B cell (primary cell): ENCODE measurements at regions not wholly inside any gene's neighbourhood (a gene's known extent, or its start where the extent isn't known, plus 50 kb on each side); places are given as distances from the start of the nearest gene placed in this dataset.

Experiments
- ATAC-seq: fragments of 200-7000 bp; cut with Tn5 transposase; one replicate; pipeline ENCODE4 v1.10.0; 2021; ENCODE audit warnings: low read depth, mild to moderate bottlenecking, moderate number of reproducible peaks, moderate library complexity
- CTCF ChIA-PET: fragments of 350-600 bp; sonication (Branson Sonifier 250); formaldehyde crosslinking; loops from one replicate; lab custom pipeline; 2021; ENCODE audit warnings: antibody characterized with exemption, inconsistent platforms; lab: Charles Lee
- POLR2A ChIA-PET: fragments of 350-600 bp; sonication (Branson Sonifier 250); formaldehyde crosslinking; loops from one replicate; lab custom pipeline; 2021; ENCODE audit warnings: antibody characterized with exemption; lab: Charles Lee
- DNase-seq: peaks from one replicate; pipeline ENCODE4 v3.0.0; 2013
- H2AFZ ChIP-seq: 2 replicates; pipeline ENCODE4 v1.6.1; 2012; ENCODE audit warnings: mild to moderate bottlenecking, low read depth, low read length; ENCODE audit not compliant: insufficient read depth, poor library complexity, severe bottlenecking
- H3K27ac ChIP-seq, 2 donors: 1 replicate in 1 of 2; 2 replicates in 1 of 2; pipeline ENCODE4 v1.5.1; 2012 to 2013; ENCODE audit warnings: low read length in 2 of 2, mild to moderate bottlenecking in 2 of 2, moderate library complexity in 1 of 2
- H3K27me3 ChIP-seq, 4 experiments: fragments of 200-600 bp in 1 of 4; sonication (generic) in 1 of 4; replicated peaks in 1 of 4; 1 replicate in 2 of 4; 2 replicates in 2 of 4; pipeline versions ENCODE4 v1.6.1 to v1.7.0; 2013 to 2016; ENCODE audit warnings: low read length in 3 of 4, mild to moderate bottlenecking in 2 of 4, mixed read lengths in 1 of 4, moderate library complexity in 1 of 4; ENCODE audit not compliant: insufficient read depth in 4 of 4, control insufficient read depth in 3 of 4; ENCODE audit errors: control extremely low read depth in 1 of 4
- H3K36me3 ChIP-seq, 2 experiments: replicated peaks in 1 of 2; 1 replicate in 1 of 2; 2 replicates in 1 of 2; pipeline versions ENCODE4 v1.6.1 to v1.7.1; 2013; ENCODE audit warnings: low read length in 1 of 2; ENCODE audit not compliant: insufficient read depth in 2 of 2, control insufficient read depth in 1 of 2; ENCODE audit errors: control extremely low read depth in 1 of 2, extremely low read depth in 1 of 2
- H3K4me1 ChIP-seq, 2 donors: fragments of 200-600 bp in 1 of 2; sonication (generic) in 1 of 2; 1 replicate in 1 of 2; 2 replicates in 1 of 2; pipeline versions ENCODE4 v1.5.1 to v1.6.1; 2013 to 2017; ENCODE audit warnings: low read length in 2 of 2; ENCODE audit not compliant: control insufficient read depth in 2 of 2, insufficient read depth in 2 of 2
- H3K4me2 ChIP-seq: replicated peaks from 2 replicates; pipeline ENCODE3; 2012; ENCODE audit warnings: mild to moderate bottlenecking, low read depth, low read length; ENCODE audit not compliant: poor library complexity, severe bottlenecking
- H3K4me3 ChIP-seq, 5 experiments: fragments of 200-600 bp in 1 of 5; sonication (generic) in 1 of 5; 1 replicate in 3 of 5; 2 replicates in 2 of 5; pipeline versions ENCODE4 v1.5.1 to v1.7.0; 2011 to 2016; ENCODE audit warnings: low read length in 4 of 5, mild to moderate bottlenecking in 4 of 5, low read depth in 2 of 5, control low read depth in 1 of 5, moderate library complexity in 1 of 5; ENCODE audit not compliant: insufficient read depth in 1 of 5; ENCODE audit errors: control extremely low read depth in 1 of 5, extremely low read depth in 1 of 5
- H3K79me2 ChIP-seq: fragments of 200-600 bp; sonication (generic); one replicate; pipeline ENCODE4 v1.6.0; 2016; ENCODE audit warnings: low read length; ENCODE audit not compliant: control insufficient read depth, insufficient read depth
- H3K9ac ChIP-seq: fragments of 200-600 bp; sonication (generic); 2 replicates; pipeline ENCODE4 v1.6.1; 2017; ENCODE audit warnings: mild to moderate bottlenecking, low read length, moderate library complexity
- H3K9me3 ChIP-seq, 3 donors: one replicate each; pipeline versions ENCODE4 v1.6.1 to v1.7.1; 2013; ENCODE audit warnings: low read length in 2 of 3; ENCODE audit not compliant: control insufficient read depth in 2 of 3, insufficient read depth in 1 of 3; ENCODE audit errors: control extremely low read depth in 1 of 3
- H4K20me1 ChIP-seq: 2 replicates; pipeline ENCODE4 v1.6.0; 2012; ENCODE audit warnings: mild to moderate bottlenecking, low read length; ENCODE audit not compliant: insufficient read depth, control insufficient read depth, poor library complexity, severe bottlenecking
- H3K27ac Mint-ChIP-seq: one replicate; pipeline ENCODE4 v1.8.0; 2021; ENCODE audit warnings: mixed read lengths
- H3K27me3 Mint-ChIP-seq: one replicate; pipeline ENCODE4 v1.8.0; 2021; ENCODE audit warnings: mixed read lengths
- H3K4me1 Mint-ChIP-seq: one replicate; pipeline ENCODE4 v1.8.0; 2021; ENCODE audit warnings: mixed read lengths
- H3K4me3 Mint-ChIP-seq: one replicate; pipeline ENCODE4 v1.8.0; 2021; ENCODE audit warnings: mixed read lengths
- H3K9me3 Mint-ChIP-seq: one replicate; pipeline ENCODE4 v1.8.0; 2022; ENCODE audit warnings: mixed read lengths; ENCODE audit not compliant: insufficient read depth
- EZH2 ChIP-seq: IDR thresholded peaks from 2 replicates; pipeline ENCODE4 v1.6.1; 2012; ENCODE audit warnings: borderline replicate concordance, low read depth, mild to moderate bottlenecking, moderate library complexity, low read length; ENCODE audit not compliant: insufficient read depth, poor library complexity, severe bottlenecking
- WGBS: methylation state at CpG from one replicate; pipeline ENCODE4 v1.1.5; 2013; ENCODE audit warnings: missing lambda C conversion rate; ENCODE audit not compliant: insufficient coverage; 5-methylcytosine and 5-hydroxymethylcytosine counted together
- intact Hi-C: fragments of 100-400 bp; cut with micrococcal nuclease; formaldehyde crosslinking; loops from one replicate; pipeline ENCODE4 v1.10.0; 2022
- TF ChIP-seq, protein P1 (sequence below): fragments of 200-600 bp; IDR thresholded peaks from one replicate; pipeline ENCODE4 v1.8.0; 2022; ENCODE audit warnings: antibody characterized with exemption, mild to moderate bottlenecking

GRCh38 chr2:224252631-224253030 is 149.3 kb downstream of the FAM124B start:
- ATAC-seq (no peak), DNase-seq (no peak)
- H3K9me3 ChIP-seq, result peaks cover 0 to 1% (median 0%) of the 10 kb centered on the region in 3 donors
- H3K27ac ChIP-seq, result no peak overlapping the region
- Mint-ChIP-seq H3K9me3 (no peaks in the 10 kb centered on the region), H3K4me1 (no peaks in the 10 kb centered on the region), H3K27me3 (peaks cover 24% of the 10 kb centered on the region), H3K27ac (no peak overlapping the region), H3K4me3 (no peak overlapping the region)
- H3K4me3 ChIP-seq, result no peak overlapping the region
- ChIA-PET CTCF (no interaction called here), POLR2A (no interaction called here)
- H3K36me3 ChIP-seq, result no peaks in the 10 kb centered on the region
- intact Hi-C loops, result no loop called here
- H2AFZ ChIP-seq, result no peak overlapping the region
- TF ChIP-seq EZH2, result no peak
- TF ChIP-seq, protein P1, sequence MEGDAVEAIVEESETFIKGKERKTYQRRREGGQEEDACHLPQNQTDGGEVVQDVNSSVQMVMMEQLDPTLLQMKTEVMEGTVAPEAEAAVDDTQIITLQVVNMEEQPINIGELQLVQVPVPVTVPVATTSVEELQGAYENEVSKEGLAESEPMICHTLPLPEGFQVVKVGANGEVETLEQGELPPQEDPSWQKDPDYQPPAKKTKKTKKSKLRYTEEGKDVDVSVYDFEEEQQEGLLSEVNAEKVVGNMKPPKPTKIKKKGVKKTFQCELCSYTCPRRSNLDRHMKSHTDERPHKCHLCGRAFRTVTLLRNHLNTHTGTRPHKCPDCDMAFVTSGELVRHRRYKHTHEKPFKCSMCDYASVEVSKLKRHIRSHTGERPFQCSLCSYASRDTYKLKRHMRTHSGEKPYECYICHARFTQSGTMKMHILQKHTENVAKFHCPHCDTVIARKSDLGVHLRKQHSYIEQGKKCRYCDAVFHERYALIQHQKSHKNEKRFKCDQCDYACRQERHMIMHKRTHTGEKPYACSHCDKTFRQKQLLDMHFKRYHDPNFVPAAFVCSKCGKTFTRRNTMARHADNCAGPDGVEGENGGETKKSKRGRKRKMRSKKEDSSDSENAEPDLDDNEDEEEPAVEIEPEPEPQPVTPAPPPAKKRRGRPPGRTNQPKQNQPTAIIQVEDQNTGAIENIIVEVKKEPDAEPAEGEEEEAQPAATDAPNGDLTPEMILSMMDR, result no peak
- H3K9ac ChIP-seq, result no peak overlapping the region
- peaks cover 0 to 2% (median 1%) of the 10 kb centered on the region in 4 experiments for H3K27me3 ChIP-seq
- H3K4me1 ChIP-seq, result no peaks in the 10 kb centered on the region
- no peak overlapping the region for H3K4me2 ChIP-seq
- H4K20me1 ChIP-seq, result no peaks in the 10 kb centered on the region
- no peaks in the 10 kb centered on the region for H3K79me2 ChIP-seq

DNA sequence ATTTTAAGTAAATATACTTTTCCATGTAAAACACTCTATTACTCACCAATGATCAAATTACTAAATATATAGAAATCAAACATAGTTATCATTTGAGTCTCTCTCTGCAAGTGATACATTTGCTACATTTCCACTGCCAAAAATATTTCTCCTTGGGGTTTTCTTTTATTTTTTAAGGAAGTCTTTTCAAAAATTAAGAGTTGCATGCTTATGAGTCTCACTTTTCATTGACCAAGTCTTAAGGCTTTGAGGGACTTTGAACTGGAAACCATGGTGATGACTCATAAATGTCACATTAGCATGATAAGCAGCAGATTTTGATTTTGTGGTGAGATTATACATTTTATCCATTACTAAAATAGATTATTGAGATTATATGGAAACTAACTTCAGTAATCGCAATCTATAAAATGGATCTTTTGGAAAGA is 152.9 kb downstream of the FAM124B start:
- no CpG with 5 or more reads among the region's 1 CpG for WGBS
- Histone ChIP-seq H3K4me3 (no peak overlapping the region), H3K9ac (no peak overlapping the region), H3K36me3 (no peaks in the 10 kb centered on the region), H4K20me1 (no peaks in the 10 kb centered on the region), H3K79me2 (no peaks in the 10 kb centered on the region), H2AFZ (no peak overlapping the region), H3K27me3 (no peaks in the 10 kb centered on the region), H3K9me3 (no peaks in the 10 kb centered on the region), H3K4me1 (no peaks in the 10 kb centered on the region), H3K4me2 (no peak overlapping the region), H3K27ac (no peak overlapping the region)
- TF ChIP-seq EZH2, result no peak
- TF ChIP-seq, protein P1, result no peak
- POLR2A ChIA-PET, result no interaction called here
- CTCF ChIA-PET, result no interaction called here
- Mint-ChIP-seq H3K4me3 (no peak overlapping the region), H3K27me3 (peaks cover 16% of the 10 kb centered on the region), H3K4me1 (no peaks in the 10 kb centered on the region), H3K27ac (no peak overlapping the region), H3K9me3 (no peaks in the 10 kb centered on the region)
- intact Hi-C loops, result no loop called here
- ATAC-seq (no peak), DNase-seq (no peak)
